Activated CD4-positive, alpha-beta T cell treated with anti-CD3 and anti-CD28 coated beads, Interleukin-2, amount 50 U/mL, for 16 hours (primary cell): ENCODE measurements at regions not wholly inside any gene's neighbourhood (a gene's known extent, or its start where the extent isn't known, plus 50 kb on each side); places are given as distances from the start of the nearest gene placed in this dataset.

Experiments
- DNase-seq: peaks from one replicate; pipeline ENCODE4 v3.0.0-alpha.2; 2020

GRCh38 chr6:44771647-44772415, 384.3 kb downstream of the CDC5L start:
- DNase-seq: no peak

- no peak for DNase-seq
These were observed 385.3 kb downstream of the CDC5L start for GRCh38 chr6:44772838-44773237.

GRCh38 chr6:44775121-44775520, 387.6 kb downstream of the CDC5L start:
- DNase-seq: no peak

- no peak for DNase-seq
These were observed 388.8 kb downstream of the CDC5L start for GRCh38 chr6:44776344-44776743.

GRCh38 chr6:44778513-44778912, 391.0 kb downstream of the CDC5L start:
- DNase-seq: no peak
